Lung (tissue), 11 donors: ENCODE measurements at regions not wholly inside any gene's neighbourhood (a gene's known extent, or its start where the extent isn't known, plus 50 kb on each side); places are given as distances from the start of the nearest gene placed in this dataset.

Source experiments
- ATAC-seq: fragments of 200-7000 bp; cut with Tn5 transposase; one replicate; pipeline ENCODE4 v1.9.1; 2020; ENCODE audit warnings: moderate number of reproducible peaks; ENCODE audit not compliant: insufficient read depth, low FRiP score
- DNase-seq, 3 donors: peaks; one replicate each; pipeline ENCODE4 v3.0.0-alpha.2; 2013 to 2017
- H3K27ac ChIP-seq, 2 donors: one replicate each; pipeline ENCODE4 v1.5.1; 2013; ENCODE audit warnings: mild to moderate bottlenecking in 2 of 2, moderate library complexity in 2 of 2, control low read depth in 1 of 2, inconsistent platforms in 1 of 2, low read depth in 1 of 2, low read length in 1 of 2
- H3K27me3 ChIP-seq, 3 donors: one replicate each; pipeline ENCODE4 v1.5.1; 2013; ENCODE audit warnings: low read length in 2 of 3; ENCODE audit not compliant: control insufficient read depth in 3 of 3, insufficient read depth in 3 of 3
- H3K36me3 ChIP-seq, 4 donors: one replicate each; pipeline ENCODE4 v1.5.1; 2013; ENCODE audit warnings: low read length in 4 of 4, mild to moderate bottlenecking in 1 of 4, moderate library complexity in 1 of 4; ENCODE audit not compliant: control insufficient read depth in 4 of 4, insufficient read depth in 4 of 4
- H3K4me1 ChIP-seq, 5 donors: one replicate each; pipeline ENCODE4 v1.5.1; 2013; ENCODE audit warnings: low read length in 5 of 5, mild to moderate bottlenecking in 2 of 5, moderate library complexity in 1 of 5; ENCODE audit not compliant: control insufficient read depth in 5 of 5, insufficient read depth in 5 of 5
- H3K4me3 ChIP-seq: one replicate; pipeline ENCODE4 v1.5.1; 2013; ENCODE audit warnings: mild to moderate bottlenecking, control low read depth, moderate library complexity
- H3K9ac ChIP-seq, 2 donors: one replicate each; pipeline ENCODE4 v1.5.1; 2013; ENCODE audit warnings: low read length in 2 of 2, control low read depth in 1 of 2; ENCODE audit not compliant: insufficient read depth in 1 of 2
- H3K9me3 ChIP-seq, 4 donors: one replicate each; pipeline ENCODE4 v1.5.1; 2013; ENCODE audit warnings: low read length in 3 of 4, mild to moderate bottlenecking in 1 of 4, moderate library complexity in 1 of 4; ENCODE audit not compliant: control insufficient read depth in 4 of 4, insufficient read depth in 3 of 4
- WGBS, 2 donors: extraction: QIAGEN DNeasy Blood & Tissue Kit; methylation state at CpG; one replicate each; pipeline ENCODE4 v1.1.7; 2013; 5-methylcytosine and 5-hydroxymethylcytosine counted together
- TF ChIP-seq, protein P1 (sequence below): IDR thresholded peaks from 2 replicates; pipeline ENCODE4 v1.5.1; 2012; ENCODE audit warnings: mild to moderate bottlenecking; ENCODE audit errors: control extremely low read depth, extremely low read depth
- donor health status: control.
- donor health status: control.
- donor health status: Bipolar disorder and iron deficiency.
- donor health status: healthy.
- donor health status: DM: yes; HTN: yes; CAD: no.

DNA sequence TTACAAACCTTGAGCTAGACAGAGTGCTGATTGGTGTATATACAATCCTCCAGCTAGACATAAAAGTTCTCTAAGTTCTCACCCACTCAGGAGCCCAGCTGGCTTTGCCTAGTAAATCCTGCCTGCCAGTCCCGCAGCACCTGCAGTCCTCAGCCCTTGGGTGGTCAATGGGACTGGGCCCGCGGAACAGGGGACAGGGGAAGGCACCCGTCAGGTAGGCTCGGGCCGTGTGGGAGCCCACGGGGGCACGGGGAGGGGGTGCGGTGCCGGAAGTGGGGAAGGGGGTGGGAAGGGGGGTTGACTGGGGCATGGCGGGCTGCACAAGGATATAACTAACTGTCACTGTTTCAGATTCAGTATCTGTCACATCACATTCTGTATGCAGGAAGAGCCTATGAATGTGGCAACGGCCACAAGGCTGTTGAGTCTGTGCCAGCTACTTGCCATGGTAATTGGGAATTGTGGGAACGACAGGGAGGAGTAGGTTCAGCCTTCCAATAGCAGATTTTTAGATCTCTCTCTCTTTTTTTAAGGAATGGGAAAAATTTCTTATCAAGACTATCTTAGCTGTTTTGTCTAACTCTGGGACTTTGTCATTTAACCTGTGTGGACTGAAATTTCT, 205.1 kb upstream of the PLPP4 start:
- ATAC-seq (no peak), DNase-seq (no peak)
- H3K9me3 ChIP-seq: no peaks in the 10 kb centered on the region
- no peak overlapping the region for H3K4me3 ChIP-seq
- no peaks in the 10 kb centered on the region for H3K36me3 ChIP-seq
- 82 to 85% methylated on average over 13 of the region's 13 CpGs for WGBS, 2 donors
- TF ChIP-seq, protein P1, sequence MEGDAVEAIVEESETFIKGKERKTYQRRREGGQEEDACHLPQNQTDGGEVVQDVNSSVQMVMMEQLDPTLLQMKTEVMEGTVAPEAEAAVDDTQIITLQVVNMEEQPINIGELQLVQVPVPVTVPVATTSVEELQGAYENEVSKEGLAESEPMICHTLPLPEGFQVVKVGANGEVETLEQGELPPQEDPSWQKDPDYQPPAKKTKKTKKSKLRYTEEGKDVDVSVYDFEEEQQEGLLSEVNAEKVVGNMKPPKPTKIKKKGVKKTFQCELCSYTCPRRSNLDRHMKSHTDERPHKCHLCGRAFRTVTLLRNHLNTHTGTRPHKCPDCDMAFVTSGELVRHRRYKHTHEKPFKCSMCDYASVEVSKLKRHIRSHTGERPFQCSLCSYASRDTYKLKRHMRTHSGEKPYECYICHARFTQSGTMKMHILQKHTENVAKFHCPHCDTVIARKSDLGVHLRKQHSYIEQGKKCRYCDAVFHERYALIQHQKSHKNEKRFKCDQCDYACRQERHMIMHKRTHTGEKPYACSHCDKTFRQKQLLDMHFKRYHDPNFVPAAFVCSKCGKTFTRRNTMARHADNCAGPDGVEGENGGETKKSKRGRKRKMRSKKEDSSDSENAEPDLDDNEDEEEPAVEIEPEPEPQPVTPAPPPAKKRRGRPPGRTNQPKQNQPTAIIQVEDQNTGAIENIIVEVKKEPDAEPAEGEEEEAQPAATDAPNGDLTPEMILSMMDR: no peak
- H3K27me3 ChIP-seq: no peaks in the 10 kb centered on the region
- H3K4me1 ChIP-seq: peaks cover 0 to 2% (median 0%) of the 10 kb centered on the region in 5 donors
- no peak overlapping the region for H3K27ac ChIP-seq
- H3K9ac ChIP-seq: no peak overlapping the region

GRCh38 chr10:120253131-120253530, 203.9 kb upstream of the PLPP4 start:
- peaks cover 0 to 2% (median 0%) of the 10 kb centered on the region in 5 donors for H3K4me1 ChIP-seq
- peak in 2 of 3 donors; percentile 1 to 4 for DNase-seq
- H3K4me3 ChIP-seq: no peak overlapping the region
- ATAC-seq: no peak
- H3K27ac ChIP-seq: no peak overlapping the region
- TF ChIP-seq, protein P1: no peak
- no peaks in the 10 kb centered on the region for H3K27me3 ChIP-seq
- H3K9me3 ChIP-seq: no peaks in the 10 kb centered on the region
- H3K9ac ChIP-seq: no peak overlapping the region
- no peaks in the 10 kb centered on the region for H3K36me3 ChIP-seq
- 53 to 80% methylated on average over 3 of the region's 3 CpGs for WGBS, 2 donors

DNA sequence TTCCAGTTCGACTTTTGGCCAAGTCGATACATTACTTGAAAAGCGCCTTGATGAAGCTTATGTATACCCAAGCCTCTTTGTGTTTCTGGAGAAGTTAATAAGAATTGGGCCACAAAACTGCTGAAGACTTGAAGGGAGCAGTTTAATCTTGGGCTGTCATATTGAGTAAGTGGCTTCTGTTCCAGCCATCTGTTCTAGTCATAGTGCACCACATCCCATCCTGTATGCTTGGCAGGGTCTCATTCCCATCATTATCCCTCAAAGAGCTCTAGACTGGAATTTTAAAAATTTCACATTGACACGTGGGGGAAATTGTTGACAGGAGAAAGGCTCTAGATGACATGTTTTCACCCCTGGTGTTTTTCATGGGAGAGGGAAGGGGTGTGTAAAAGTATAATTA, 196.6 kb upstream of the PLPP4 start:
- Histone ChIP-seq H3K27ac (no peak overlapping the region), H3K9ac (no peak overlapping the region), H3K27me3 (no peaks in the 10 kb centered on the region), H3K4me3 (no peak overlapping the region), H3K36me3 (no peaks in the 10 kb centered on the region), H3K9me3 (no peaks in the 10 kb centered on the region), H3K4me1 (no peaks in the 10 kb centered on the region)
- 87 to 88% methylated on average over 4 of the region's 4 CpGs for WGBS, 2 donors
- TF ChIP-seq, protein P1: no peak
- ATAC-seq (no peak), DNase-seq (no peak)
